DMS114 treated with DMSO at 0.1 percent for 48 hours (cell line): ENCODE measurements at regions not wholly inside any gene's neighbourhood (a gene's known extent, or its start where the extent isn't known, plus 50 kb on each side); places are given as distances from the start of the nearest gene placed in this dataset.
"Not testable (repeated sequence)": the region's sequence is repeated elsewhere in the genome, so short reads cannot be mapped to it uniquely, and the experiment has no call there.

ENCODE experiments used
- DNase-seq: peaks from one replicate; lab custom pipeline; 2025; ENCODE audit not compliant: unreplicated experiment; lab: John Stamatoyannopoulos, UW

DNA sequence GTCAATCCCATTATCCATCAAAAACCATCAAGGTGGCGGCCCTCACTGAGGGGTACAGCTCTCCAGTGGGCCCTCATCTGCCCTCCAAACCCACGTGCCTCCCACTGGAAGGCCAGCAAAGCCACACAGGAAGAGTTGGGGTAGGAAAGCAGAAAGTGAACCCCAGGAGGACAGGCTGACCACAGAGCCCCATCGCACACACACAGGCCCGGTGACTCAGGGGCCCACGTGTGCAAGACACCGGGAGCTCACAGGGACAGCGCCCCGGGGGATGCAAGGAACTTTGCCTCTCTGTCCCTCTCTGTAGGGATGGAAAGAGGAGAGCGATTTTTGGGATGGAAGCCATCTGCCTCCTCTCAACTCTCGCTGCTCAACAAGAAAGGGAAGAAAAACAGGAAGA lies 85.0 kb upstream of the FRG2C start:
- not testable (repeated sequence) for DNase-seq

DNA sequence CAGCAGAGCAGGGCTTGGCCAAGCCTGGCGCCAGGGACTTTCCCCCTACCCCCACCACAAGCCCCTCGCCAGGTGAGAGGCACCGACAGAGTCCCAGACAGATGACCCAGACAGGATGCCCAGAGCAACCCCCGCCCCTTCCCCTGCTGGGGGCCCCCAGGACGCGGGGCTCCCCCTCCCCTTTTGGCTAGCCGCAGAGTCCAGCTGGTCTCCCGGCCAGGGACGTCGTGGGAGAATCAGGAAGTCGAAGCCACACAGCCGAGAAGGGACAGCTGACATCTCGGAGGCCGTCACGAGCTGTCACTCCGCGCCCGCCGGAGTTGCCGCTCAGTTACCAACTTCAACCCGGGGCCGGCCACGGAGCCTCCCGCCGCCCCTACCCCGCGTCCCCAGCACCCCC lies 84.6 kb upstream of the FRG2C start:
- not testable (repeated sequence) for DNase-seq

DNA sequence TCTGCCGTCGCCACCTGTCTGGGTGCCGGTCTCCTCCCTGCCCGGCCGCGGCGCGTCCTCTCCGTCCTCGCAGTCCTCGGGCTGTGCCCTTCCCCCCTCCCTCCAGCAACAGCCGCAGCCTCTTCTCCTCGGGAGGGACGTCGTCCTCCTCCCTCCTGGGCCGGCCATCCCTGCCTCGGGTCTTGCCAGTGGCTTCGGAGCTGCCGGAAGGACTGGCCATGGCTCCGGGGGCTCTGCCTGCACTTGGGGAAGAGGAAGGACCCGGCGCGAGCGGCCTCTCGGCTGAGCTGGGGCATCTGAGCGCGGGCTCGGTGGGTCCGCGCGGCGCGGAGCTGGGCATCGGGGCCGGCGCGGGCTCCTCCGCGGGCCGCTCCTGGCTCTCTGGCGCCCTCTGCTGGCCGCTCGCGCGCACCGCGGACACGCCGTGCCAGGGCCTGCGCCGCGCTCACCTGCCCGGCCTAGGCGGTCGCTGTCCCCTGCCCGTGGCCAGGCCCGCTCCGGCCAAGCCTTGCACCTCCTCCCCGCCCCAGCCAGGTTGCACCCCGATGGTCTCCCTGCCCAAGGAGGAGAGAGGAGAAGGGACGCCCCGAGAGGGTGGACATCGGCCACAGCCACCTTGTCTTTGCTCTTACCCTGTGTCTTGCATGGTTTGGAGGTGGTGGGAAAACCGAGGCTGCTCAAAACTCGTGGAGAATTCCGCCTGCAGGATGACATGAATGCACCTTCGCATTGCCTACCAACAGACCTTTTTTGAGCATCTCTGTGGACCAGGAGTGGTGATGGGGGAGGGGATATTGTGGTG lies 83.9 kb upstream of the FRG2C start:
- DNase-seq = not testable (repeated sequence)

DNA sequence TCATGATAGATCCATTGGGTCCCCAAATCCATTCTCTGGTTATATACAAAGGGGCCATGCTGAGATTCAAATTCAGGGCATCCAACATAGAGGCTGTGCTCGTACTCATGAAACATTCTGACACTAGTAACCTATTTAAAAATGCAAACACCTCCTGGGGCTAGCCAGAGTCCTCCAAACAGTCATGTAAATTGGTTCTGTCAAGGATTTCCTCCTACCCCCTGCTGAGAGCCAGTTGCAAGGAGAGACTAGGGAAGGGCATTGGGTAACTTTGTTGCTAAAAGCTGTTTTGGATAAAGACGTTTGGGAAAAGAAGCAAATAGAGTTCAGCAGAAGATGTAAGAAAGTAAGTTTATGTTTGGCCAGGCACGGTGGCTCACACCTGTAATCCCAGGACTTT lies 81.6 kb upstream of the FRG2C start:
- not testable (repeated sequence) for DNase-seq

DNA sequence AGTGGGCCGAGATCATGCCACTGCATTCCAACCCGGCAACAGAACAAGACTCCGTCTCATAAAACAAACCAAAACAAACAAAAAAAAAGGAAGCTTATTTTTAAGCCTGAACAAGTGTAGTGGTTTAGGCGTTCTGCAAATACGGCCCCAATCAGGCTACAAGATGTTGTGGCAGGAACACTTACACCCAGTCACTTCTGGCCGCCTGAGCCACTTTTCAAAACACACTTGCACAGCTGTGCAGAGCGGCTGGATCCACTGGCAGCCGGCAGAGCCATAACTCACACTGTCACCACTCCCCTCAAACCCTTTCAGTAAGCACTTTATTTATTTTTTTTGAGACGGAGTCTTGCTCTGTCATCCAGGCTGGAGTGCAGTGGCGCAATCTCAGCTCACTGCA lies 81.0 kb upstream of the FRG2C start:
- not testable (repeated sequence) for DNase-seq

DNA sequence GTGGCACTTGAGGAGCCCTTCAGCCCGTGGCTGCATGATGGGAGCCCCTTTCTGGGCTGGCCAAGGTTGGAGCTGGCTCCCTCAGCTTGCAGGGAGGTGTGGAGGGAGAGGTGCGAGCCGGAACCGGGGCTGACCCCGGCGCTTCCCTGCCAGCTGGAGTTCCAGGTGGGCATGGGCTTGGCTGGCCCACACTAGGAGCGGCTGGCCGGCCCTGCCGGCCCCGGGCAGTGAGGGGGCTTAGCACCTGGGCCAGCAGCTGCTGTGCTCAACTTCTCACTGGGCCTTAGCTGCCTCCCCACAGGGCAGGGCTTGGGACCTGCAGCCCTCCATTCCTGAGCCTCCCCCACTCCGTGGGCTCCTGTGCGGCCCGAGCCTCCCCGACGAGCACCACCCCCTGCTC lies 76.4 kb upstream of the FRG2C start:
- not testable (repeated sequence) for DNase-seq

DNA sequence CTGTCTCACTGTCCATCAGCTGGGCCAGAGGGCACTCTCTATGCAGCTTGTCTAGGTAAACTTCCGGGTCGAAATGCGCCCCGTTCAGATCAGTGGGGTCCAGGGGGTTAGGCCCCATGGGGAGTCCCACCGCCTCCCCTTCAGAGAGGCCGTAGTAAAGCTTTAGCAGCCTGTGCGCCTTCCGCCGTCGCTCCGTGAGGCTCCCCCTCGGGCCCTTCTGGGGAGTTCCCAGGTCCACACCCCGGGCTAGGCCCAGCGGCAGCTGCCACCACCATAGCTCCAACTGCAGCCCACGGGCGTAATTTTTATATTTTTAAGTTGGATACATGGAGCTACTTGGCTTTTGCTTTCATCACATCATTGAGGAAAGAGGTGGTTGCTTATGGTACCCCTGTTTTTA lies 73.7 kb upstream of the FRG2C start:
- DNase-seq = not testable (repeated sequence)

DNA sequence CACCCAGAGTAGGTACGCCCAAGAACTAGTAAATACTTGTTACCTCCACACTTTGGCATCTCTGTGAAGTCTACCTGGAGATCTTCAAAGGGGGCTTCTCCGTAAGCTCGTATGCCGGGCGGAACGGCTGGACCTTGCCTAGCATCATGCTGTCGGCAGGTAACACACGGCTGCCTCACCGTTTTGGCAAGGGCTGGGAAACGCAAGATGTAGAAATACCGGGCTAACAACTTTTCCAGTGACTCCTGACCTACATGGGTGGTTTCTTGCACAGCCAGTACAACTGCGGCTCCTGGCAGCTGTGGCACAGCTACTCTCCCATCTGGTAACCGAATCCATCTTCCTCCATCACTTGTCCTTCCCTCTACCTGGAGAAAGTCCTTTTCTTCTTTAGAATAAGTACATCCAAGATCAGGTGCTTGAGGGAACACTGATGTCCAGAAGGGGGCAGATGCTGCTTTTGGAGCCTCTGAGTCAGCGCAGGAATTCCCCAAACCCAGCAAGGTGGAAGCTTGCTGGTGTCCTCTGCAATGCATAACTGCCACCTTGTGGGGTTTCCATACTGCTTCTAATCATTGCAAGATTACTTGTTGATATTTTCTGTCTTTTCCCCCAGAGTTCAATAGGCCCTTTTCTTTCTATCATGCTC lies 59.7 kb upstream of the FRG2C start:
- not testable (repeated sequence) for DNase-seq

DNA sequence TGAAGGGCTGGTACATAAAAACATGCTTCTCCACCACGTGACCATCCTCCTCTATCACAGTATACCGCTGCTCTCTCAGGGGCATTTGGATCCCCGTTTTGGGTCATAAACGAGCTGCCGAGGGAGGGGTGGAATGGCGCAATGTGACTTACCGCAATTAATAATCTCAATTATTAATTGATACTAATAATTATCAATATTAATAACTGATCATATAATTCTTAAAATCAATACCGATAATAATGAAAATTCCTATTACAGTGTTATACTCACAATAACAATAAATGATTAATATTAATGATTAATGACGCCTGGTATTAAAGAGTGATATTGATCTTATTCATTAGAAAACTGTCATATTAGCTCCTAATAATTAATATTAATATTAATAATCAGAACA lies 56.1 kb upstream of the FRG2C start:
- not testable (repeated sequence) for DNase-seq

DNA sequence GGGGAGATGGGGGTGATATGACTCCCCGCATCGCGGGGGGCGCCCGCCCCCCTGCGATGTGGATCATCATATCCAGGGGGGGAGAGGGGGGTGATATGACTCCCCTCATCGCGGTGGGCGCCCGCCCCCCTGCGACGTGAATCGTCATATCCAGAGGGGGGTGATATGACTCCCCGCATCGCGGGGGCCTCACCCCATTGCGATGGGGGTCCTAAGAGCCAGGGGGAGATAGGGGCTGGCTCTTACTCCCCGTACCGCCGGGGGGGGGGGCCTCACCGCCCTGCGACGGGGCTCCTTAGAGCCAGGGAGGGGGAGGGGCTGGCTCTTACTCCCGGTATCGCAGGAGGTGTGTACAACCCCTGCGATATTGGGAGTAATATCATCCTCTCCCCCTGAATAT lies 54.5 kb upstream of the FRG2C start:
- not testable (repeated sequence) for DNase-seq

DNA sequence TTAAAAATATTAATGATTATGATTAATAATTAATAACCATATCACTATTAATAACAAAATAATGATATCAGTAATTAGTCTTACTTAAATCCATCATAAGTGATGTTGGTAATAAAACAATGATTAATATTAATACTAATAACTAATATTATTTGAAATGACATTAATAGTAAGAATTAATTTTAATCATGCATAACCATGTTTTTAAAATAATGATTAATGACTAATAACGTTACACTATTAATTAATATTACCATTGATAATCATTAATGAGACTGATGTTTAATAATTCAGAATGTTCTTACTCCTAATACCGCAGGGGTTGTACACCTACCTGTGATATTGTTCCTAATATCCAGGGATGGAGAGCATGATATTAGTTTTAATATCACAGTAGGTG lies 53.4 kb upstream of the FRG2C start:
- no peak for DNase-seq

DNA sequence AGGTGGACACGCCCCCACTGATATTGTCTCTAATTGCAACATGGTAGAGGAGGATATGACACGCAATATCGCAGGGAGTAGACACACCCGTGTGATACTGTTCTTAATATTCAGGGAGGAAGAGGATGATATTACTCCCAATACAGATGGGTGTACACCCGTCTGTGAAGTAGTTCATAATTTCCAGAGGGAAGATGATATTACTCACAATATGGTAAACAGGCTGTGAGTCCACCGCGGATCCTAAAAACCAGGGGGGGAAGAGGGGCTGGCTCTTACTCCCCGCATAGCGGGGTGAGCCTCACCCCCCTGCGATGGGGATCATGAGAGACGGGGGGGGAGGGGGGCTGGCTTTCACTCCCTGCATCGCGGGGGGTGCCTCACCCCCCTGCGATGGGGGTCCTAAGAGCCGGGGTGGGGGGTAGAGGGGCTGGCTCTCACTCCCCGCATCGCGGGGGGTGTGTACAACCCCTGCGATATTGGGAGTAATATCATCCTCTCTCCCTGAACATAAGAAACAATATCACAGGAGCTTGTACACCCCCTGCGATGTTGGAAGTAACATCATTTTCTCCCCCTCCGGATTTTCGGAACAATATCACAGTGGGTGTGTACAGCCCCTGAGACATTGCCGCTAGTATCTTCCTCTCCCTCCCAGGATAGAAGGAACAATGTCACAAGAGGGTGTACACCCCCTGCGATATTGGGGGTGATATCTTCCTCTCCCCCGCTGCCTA lies 52.2 kb upstream of the FRG2C start:
- DNase-seq = not testable (repeated sequence)
